GM23338 (cell line): ENCODE measurements at regions not wholly inside any gene's neighbourhood (a gene's known extent, or its start where the extent isn't known, plus 50 kb on each side); places are given as distances from the start of the nearest gene placed in this dataset.

Experiments used
- ATAC-seq: fragments of 200-7000 bp; cut with Tn5 transposase; 3 replicates; pipeline ENCODE4 v1.9.1; 2020
- DNase-seq: peaks from one replicate; pipeline ENCODE4 v3.0.0-alpha.2; 2015; ENCODE audit warnings: low spot score
- H2AFZ ChIP-seq: fragments of 200-600 bp; sonication (generic); 2 replicates; pipeline ENCODE4 v1.8.0; 2016; ENCODE audit warnings: antibody characterized with exemption, mild to moderate bottlenecking, moderate library complexity
- H3F3A ChIP-seq: fragments of 200-600 bp; sonication (generic); replicated peaks from 2 replicates; pipeline ENCODE4 v1.8.0; 2017; ENCODE audit warnings: antibody characterized with exemption, mixed run types, low read depth
- H3K27ac ChIP-seq: fragments of 200-600 bp; sonication (generic); 2 replicates; pipeline ENCODE4 v1.6.1; 2016; ENCODE audit warnings: low read depth
- H3K27me3 ChIP-seq: fragments of 200-600 bp; sonication (generic); 2 replicates; pipeline ENCODE4 v1.8.0; 2016; ENCODE audit warnings: mild to moderate bottlenecking, mixed run types, moderate library complexity; ENCODE audit not compliant: insufficient read depth
- H3K36me3 ChIP-seq: fragments of 200-600 bp; sonication (generic); 2 replicates; pipeline ENCODE4 v1.8.0; 2016; ENCODE audit warnings: mild to moderate bottlenecking; ENCODE audit not compliant: insufficient read depth
- H3K4me1 ChIP-seq: fragments of 200-600 bp; sonication (generic); 2 replicates; pipeline ENCODE4 v1.8.0; 2016; ENCODE audit warnings: mild to moderate bottlenecking, moderate library complexity; ENCODE audit not compliant: insufficient read depth
- H3K4me2 ChIP-seq: fragments of 200-600 bp; sonication (generic); 2 replicates; pipeline ENCODE4 v1.7.1; 2017; ENCODE audit warnings: mixed run types
- H3K4me3 ChIP-seq: fragments of 200-600 bp; sonication (generic); 2 replicates; pipeline ENCODE4 v1.6.1; 2016; ENCODE audit warnings: mixed run types
- H3K79me2 ChIP-seq: fragments of 200-600 bp; sonication (generic); replicated peaks from 2 replicates; pipeline ENCODE4 v1.8.0; 2017; ENCODE audit warnings: mild to moderate bottlenecking; ENCODE audit not compliant: insufficient read depth
- H3K9me2 ChIP-seq: fragments of 200-600 bp; sonication (generic); 2 replicates; pipeline ENCODE4 v1.8.0; 2017; ENCODE audit not compliant: insufficient read depth
- H4K20me1 ChIP-seq: fragments of 200-600 bp; sonication (generic); replicated peaks from 2 replicates; pipeline ENCODE4 v1.8.0; 2017; ENCODE audit warnings: mild to moderate bottlenecking; ENCODE audit not compliant: insufficient read depth
- H3K27ac Mint-ChIP-seq: 2 replicates; pipeline ENCODE4 v1.8.0; 2020; ENCODE audit warnings: inconsistent platforms, mild to moderate bottlenecking, moderate library complexity, mixed read lengths
- H3K27me3 Mint-ChIP-seq: 3 replicates; pipeline ENCODE4 v1.8.0; 2022; ENCODE audit warnings: low read depth, mild to moderate bottlenecking, moderate library complexity, mixed read lengths, inconsistent platforms; ENCODE audit not compliant: insufficient read depth, poor library complexity
- H3K36me3 Mint-ChIP-seq: 3 replicates; pipeline ENCODE4 v1.8.0; 2021; ENCODE audit warnings: low read depth, mild to moderate bottlenecking, inconsistent platforms, moderate library complexity, mixed read lengths
- H3K4me1 Mint-ChIP-seq: 3 replicates; pipeline ENCODE4 v1.8.0; 2020; ENCODE audit warnings: mild to moderate bottlenecking, inconsistent platforms, mixed read lengths
- H3K4me3 Mint-ChIP-seq: 3 replicates; pipeline ENCODE4 v1.8.0; 2021; ENCODE audit warnings: moderate library complexity, mild to moderate bottlenecking, inconsistent platforms, mixed read lengths
- H3K9me3 Mint-ChIP-seq: 3 replicates; pipeline ENCODE4 v1.8.0; 2020; ENCODE audit warnings: moderate library complexity, mild to moderate bottlenecking, inconsistent platforms, mixed read lengths
- CREB1 ChIP-seq: fragments of 250-450 bp; sonication (Bioruptor Pico); IDR thresholded peaks from 2 replicates; pipeline ENCODE4 v1.5.0; 2020; ENCODE audit warnings: low read depth, mild to moderate bottlenecking, moderate library complexity
- CTCF ChIP-seq, 2 experiments: fragments of 200-600 bp in 1 of 2; sonication (generic) in 1 of 2; conservative IDR thresholded peaks; 2 replicates each; pipeline versions ENCODE4 v1.5.1 to v1.6.1; 2016 to 2017; ENCODE audit warnings: antibody characterized with exemption in 2 of 2, low read depth in 2 of 2, mild to moderate bottlenecking in 2 of 2, moderate library complexity in 1 of 2
- ETS1 ChIP-seq: IDR thresholded peaks from 2 replicates; pipeline ENCODE4 v1.6.1; 2016; ENCODE audit warnings: antibody characterized with exemption
- EZH2 ChIP-seq: fragments of 200-600 bp; sonication (generic); IDR thresholded peaks from one replicate; pipeline ENCODE4 v1.8.0; 2017; ENCODE audit warnings: antibody characterized with exemption, mild to moderate bottlenecking, low read depth; ENCODE audit not compliant: unreplicated experiment
- EZH2phosphoT487 ChIP-seq: fragments of 200-600 bp; sonication (generic); IDR thresholded peaks from one replicate; pipeline ENCODE4 v1.8.1; 2018; ENCODE audit warnings: antibody characterized with exemption; ENCODE audit not compliant: unreplicated experiment
- JUNB ChIP-seq: IDR thresholded peaks from one replicate; pipeline ENCODE4 v1.6.1; 2016; ENCODE audit warnings: antibody characterized with exemption; ENCODE audit not compliant: unreplicated experiment
- NANOG ChIP-seq: IDR thresholded peaks from 2 replicates; pipeline ENCODE4 v1.6.1; 2016; ENCODE audit warnings: antibody characterized with exemption, borderline replicate concordance
- POLR2AphosphoS5 ChIP-seq: IDR thresholded peaks from 2 replicates; pipeline ENCODE4 v1.6.1; 2016; ENCODE audit warnings: antibody characterized with exemption, low read depth
- REST ChIP-seq: IDR thresholded peaks from one replicate; pipeline ENCODE4 v1.6.1; 2018; ENCODE audit warnings: antibody characterized with exemption; ENCODE audit not compliant: unreplicated experiment
- STAT1 ChIP-seq: IDR thresholded peaks from one replicate; pipeline ENCODE4 v1.6.1; 2016; ENCODE audit warnings: antibody characterized with exemption; ENCODE audit not compliant: unreplicated experiment
- ZNF114 ChIP-seq: fragments of 250-450 bp; sonication (Bioruptor Pico); IDR thresholded peaks from 2 replicates; pipeline ENCODE4 v1.5.0; 2020; ENCODE audit warnings: mild to moderate bottlenecking, moderate library complexity
- ZNF331 ChIP-seq: fragments of 250-450 bp; sonication (Bioruptor Pico); IDR thresholded peaks from 2 replicates; pipeline ENCODE4 v1.5.0; 2020; ENCODE audit warnings: low read depth, mild to moderate bottlenecking, moderate library complexity
- ZNF462 ChIP-seq: fragments of 250-450 bp; sonication (Bioruptor Pico); IDR thresholded peaks from 2 replicates; pipeline ENCODE4 v1.5.0; 2020; ENCODE audit warnings: mild to moderate bottlenecking, moderate library complexity

- Histone ChIP-seq H3K27ac (no peak overlapping the region), H3K4me1 (no peaks in the 10 kb centered on the region), H3K36me3 (no peaks in the 10 kb centered on the region), H3F3A (no peaks in the 10 kb centered on the region), H3K27me3 (no peaks in the 10 kb centered on the region), H3K79me2 (no peaks in the 10 kb centered on the region), H2AFZ (no peak overlapping the region), H3K4me2 (no peak overlapping the region), H4K20me1 (no peaks in the 10 kb centered on the region), H3K9me2 (no peaks in the 10 kb centered on the region), H3K4me3 (no peak overlapping the region)
- Mint-ChIP-seq H3K4me3 (no peak overlapping the region), H3K27ac (no peak overlapping the region), H3K4me1 (no peaks in the 10 kb centered on the region), H3K27me3 (no peaks in the 10 kb centered on the region), H3K36me3 (no peaks in the 10 kb centered on the region), H3K9me3 (peaks cover 68% of the 10 kb centered on the region)
- DNase-seq, result no peak
- TF ChIP-seq CREB1 (CRISPR knock-in tag) (no peak), JUNB (no peak), REST (no peak), ZNF114 (CRISPR knock-in tag) (no peak), POLR2AphosphoS5 (no peak), EZH2phosphoT487 (no peak), ZNF462 (CRISPR knock-in tag) (no peak), STAT1 (no peak), EZH2 (no peak), ZNF331 (CRISPR knock-in tag) (no peak), CTCF (conservative IDR thresholded peaks at IDR 0.05; ENCODE audit: low read depth in 2 of 2) (no peak), ETS1 (no peak), NANOG (no peak)
- ATAC-seq, result no peak
Measured at GRCh38 chrX:145549496-145549895, 268.1 kb upstream of the SLITRK2 start.
